Mucosa of rectum (tissue), 2 donors: ENCODE measurements at regions not wholly inside any gene's neighbourhood (a gene's known extent, or its start where the extent isn't known, plus 50 kb on each side); places are given as distances from the start of the nearest gene placed in this dataset.
"Not testable (repeated sequence)": the region's sequence is repeated elsewhere in the genome, so short reads cannot be mapped to it uniquely, and the experiment has no call there.

Experiments
- H3K27ac ChIP-seq, 2 donors: one replicate each; pipeline ENCODE4 v1.7.0; 2013; ENCODE audit warnings: inconsistent platforms in 2 of 2, low read depth in 2 of 2, low read length in 2 of 2
- H3K27me3 ChIP-seq, 2 donors: one replicate each; pipeline ENCODE4 v1.7.0; 2013; ENCODE audit warnings: low read length in 2 of 2; ENCODE audit not compliant: control insufficient read depth in 2 of 2, insufficient read depth in 2 of 2
- H3K36me3 ChIP-seq, 2 donors: one replicate each; pipeline ENCODE4 v1.7.0; 2013; ENCODE audit warnings: low read length in 2 of 2; ENCODE audit not compliant: control insufficient read depth in 2 of 2, insufficient read depth in 2 of 2
- H3K4me1 ChIP-seq, 2 donors: one replicate each; pipeline ENCODE4 v1.7.0; 2013; ENCODE audit warnings: low read length in 2 of 2, mild to moderate bottlenecking in 1 of 2; ENCODE audit not compliant: control insufficient read depth in 2 of 2, insufficient read depth in 2 of 2
- H3K4me3 ChIP-seq, 2 donors: one replicate each; pipeline ENCODE4 v1.7.0; 2013; ENCODE audit warnings: low read length in 2 of 2
- H3K9ac ChIP-seq, 2 donors: one replicate each; pipeline ENCODE4 v1.7.0; 2013; ENCODE audit warnings: low read length in 2 of 2, low read depth in 1 of 2, mild to moderate bottlenecking in 1 of 2
- H3K9me3 ChIP-seq, 2 donors: one replicate each; pipeline ENCODE4 v1.7.0; 2013; ENCODE audit warnings: low read length in 2 of 2; ENCODE audit not compliant: control insufficient read depth in 2 of 2
- donor health status: healthy.
- donor health status: Normal muscosa, but diverticular disease.

DNA sequence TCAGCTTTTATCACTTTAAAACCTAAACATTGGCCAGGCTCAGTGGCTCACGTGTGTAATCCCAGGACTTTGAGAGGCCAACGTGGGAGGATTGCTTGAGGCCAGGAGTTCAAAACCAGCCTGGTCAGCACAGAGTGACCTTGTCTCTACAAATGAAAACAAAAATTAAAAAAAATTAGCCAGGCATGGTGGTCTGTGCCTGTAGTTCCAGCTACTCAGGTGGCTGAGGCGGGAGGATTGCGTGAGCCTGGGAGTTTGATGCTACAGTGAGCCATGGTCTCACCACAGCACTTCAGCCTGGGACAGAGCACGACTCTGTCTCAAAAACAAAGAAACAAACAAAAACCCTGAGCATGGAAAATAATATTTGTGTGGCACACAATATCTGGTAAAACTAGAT lies 143.5 kb upstream of the HNRNPU start:
- H3K9ac ChIP-seq = no peak overlapping the region
- H3K27me3 ChIP-seq = no peaks in the 10 kb centered on the region
- H3K4me1 ChIP-seq = no peaks in the 10 kb centered on the region

DNA sequence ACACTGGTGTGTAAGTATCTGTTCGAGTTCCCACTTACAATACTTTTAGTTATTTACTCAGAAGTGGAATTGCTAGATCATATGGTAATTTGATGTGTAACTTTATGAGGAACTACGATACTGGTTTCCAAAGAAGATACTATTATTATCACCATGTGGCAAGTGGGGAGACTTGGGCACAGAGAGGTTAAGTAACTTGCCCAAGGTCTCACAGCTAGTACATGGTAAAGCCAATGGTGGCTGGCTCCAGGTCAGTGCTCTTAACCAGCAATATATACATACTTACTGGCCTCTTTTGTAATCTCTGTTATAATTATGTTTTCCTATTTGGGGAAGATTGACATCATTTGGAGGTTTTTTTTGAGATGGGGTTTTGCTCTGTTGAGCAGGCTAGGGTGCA lies 138.9 kb upstream of the HNRNPU start:
- Histone ChIP-seq H3K27me3 (no peaks in the 10 kb centered on the region), H3K9ac (no peak overlapping the region), H3K4me3 (no peak overlapping the region), H3K4me1 (no peaks in the 10 kb centered on the region), H3K27ac (no peak overlapping the region), H3K36me3 (no peaks in the 10 kb centered on the region), H3K9me3 (no peaks in the 10 kb centered on the region)

More for the DNA sequence above, 143.5 kb upstream of the HNRNPU start:
- Histone ChIP-seq H3K4me3 (no peak overlapping the region), H3K9me3 (no peaks in the 10 kb centered on the region), H3K36me3 (no peaks in the 10 kb centered on the region), H3K27ac (no peak overlapping the region)

DNA sequence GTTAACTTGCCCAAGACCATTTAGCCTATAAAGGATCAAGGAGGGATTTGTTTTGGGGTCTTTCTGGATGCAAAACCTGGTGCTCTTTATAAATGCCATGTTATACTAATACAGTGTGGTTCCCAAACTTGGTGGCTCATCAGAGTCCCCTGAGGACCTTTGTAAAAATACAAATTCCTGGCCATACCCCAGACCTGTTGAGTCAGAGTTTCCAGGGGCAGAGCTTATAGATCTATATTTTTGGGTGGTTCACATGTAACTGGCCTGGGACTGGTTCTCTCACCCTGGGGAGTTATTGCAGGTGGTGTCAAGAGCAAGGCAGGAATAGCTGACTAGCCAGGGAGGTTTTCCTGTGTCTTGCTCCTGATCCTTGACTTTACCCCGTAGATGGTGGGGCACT lies 136.9 kb upstream of the HNRNPU start:
- Histone ChIP-seq H3K27ac (no peak overlapping the region), H3K4me3 (no peak overlapping the region), H3K4me1 (no peaks in the 10 kb centered on the region), H3K27me3 (no peaks in the 10 kb centered on the region), H3K9ac (no peak overlapping the region), H3K9me3 (no peaks in the 10 kb centered on the region), H3K36me3 (no peaks in the 10 kb centered on the region)

DNA sequence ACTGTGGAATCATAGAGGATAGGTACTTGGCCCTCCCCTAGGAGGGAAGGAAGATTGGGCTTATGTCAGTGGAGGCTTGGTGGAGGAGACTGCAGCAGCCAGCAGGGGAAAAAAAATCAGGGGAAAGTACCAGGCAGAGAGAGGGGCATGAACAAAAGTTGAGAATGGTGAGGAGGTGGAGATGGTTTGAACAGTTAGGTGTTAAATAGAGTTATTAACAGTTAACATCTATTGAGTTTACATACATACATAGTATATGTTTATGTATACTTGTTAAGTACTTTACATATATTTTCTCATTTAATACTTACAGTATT lies 136.5 kb upstream of the HNRNPU start:
- Histone ChIP-seq H3K27me3 (no peaks in the 10 kb centered on the region), H3K9me3 (no peaks in the 10 kb centered on the region), H3K27ac (no peak overlapping the region), H3K4me3 (no peak overlapping the region), H3K4me1 (no peaks in the 10 kb centered on the region), H3K9ac (no peak overlapping the region), H3K36me3 (no peaks in the 10 kb centered on the region)

DNA sequence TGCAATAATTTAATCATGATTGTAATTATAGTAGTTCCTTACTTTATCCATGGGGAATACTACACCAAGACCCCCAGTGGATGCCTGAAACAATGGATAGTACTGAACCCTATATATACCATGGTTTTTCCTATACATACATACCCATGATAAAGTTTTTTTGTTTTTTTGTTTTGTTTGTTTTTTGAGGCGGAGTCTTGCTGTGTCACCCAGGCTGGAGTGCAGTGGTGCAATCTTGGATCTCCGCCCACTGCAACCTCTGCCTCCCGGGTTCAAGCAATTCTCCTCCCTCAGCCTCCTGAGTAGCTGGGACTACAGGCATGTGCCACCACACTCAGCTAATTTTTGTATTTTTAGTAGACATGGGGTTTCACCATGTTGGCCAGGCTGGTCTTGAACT lies 135.3 kb upstream of the HNRNPU start:
- H3K9ac ChIP-seq, H3K27me3 ChIP-seq, H3K27ac ChIP-seq, H3K9me3 ChIP-seq, H3K36me3 ChIP-seq, H3K4me3 ChIP-seq, H3K4me1 ChIP-seq: not testable (repeated sequence)

DNA sequence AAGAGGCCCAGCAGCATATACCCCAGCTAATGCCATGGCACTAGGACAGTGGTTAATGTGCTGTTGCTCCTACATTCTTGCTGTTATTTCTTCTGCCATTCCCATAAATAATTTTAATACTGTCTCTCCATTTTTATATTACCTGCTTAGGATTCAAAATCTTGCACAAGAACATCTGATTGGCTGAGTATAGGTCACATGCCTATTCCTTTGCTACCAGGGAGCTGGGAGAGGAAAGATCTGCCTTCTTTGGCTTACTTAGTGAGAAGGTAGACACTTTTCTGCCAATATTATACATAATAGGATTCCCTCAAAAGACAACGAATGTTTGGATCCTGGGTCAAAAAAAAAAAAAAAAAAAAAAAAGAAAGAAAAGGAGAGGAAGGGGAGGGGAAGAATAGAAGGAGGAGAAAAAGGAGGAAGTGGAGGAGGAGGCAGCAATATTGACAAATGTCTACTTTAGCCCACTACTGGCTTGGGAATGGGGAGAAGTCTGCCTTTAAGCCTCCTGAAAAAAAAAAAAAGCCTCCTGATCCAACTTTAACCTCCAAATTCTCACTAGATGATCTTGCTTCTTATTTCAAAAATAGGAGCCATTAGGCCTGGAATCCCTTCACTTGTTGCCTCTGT lies 134.5 kb upstream of the HNRNPU start:
- Histone ChIP-seq H3K27me3 (no peaks in the 10 kb centered on the region), H3K9ac (no peak overlapping the region), H3K4me3 (no peak overlapping the region)

DNA sequence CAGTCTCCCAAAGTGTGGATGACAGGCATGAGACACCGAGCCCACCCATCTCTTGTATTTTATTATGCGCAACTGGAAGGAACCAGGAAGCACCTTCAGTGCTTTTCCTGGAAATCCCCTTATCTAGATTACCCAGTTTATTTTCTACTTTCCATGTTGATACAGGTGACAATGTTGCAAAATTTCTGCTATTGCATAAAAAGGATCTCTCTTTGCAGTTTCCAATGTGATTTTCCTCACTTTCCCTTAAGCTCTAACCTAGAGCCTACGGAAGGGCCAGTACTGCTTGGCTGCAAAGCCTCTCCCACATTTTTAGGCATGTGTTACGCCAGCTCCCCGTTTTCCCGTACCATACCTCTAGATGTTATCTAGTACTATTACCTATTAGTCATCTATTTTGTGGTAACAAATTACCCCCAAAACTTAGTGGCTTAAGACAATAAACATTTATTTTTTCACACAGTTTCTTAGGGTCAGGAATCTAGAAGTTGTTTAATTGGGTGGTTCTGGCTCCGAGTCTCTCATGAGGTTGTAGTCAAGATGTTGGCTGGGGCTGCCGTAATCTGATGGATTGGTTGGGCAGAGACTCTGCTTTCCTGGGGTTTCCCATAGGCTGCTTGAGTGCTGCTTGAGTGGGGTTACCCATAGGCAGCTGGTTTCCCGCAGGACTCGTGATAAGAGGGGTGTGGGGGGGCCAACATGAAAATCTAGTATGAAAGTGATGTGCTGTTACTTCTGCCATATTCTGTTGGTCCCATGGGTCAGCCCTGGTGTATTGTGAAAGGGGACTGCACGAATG lies 131.5 kb upstream of the HNRNPU start:
- no peak overlapping the region for H3K4me3 ChIP-seq
- no peaks in the 10 kb centered on the region for H3K9me3 ChIP-seq
- no peaks in the 10 kb centered on the region for H3K27me3 ChIP-seq
- H3K4me1 ChIP-seq = no peaks in the 10 kb centered on the region
- H3K27ac ChIP-seq = no peak overlapping the region
- no peaks in the 10 kb centered on the region for H3K36me3 ChIP-seq
- no peak overlapping the region for H3K9ac ChIP-seq

More for the DNA sequence above, 134.5 kb upstream of the HNRNPU start:
- Histone ChIP-seq H3K9me3 (no peaks in the 10 kb centered on the region), H3K4me1 (no peaks in the 10 kb centered on the region), H3K27ac (no peak overlapping the region), H3K36me3 (no peaks in the 10 kb centered on the region)

DNA sequence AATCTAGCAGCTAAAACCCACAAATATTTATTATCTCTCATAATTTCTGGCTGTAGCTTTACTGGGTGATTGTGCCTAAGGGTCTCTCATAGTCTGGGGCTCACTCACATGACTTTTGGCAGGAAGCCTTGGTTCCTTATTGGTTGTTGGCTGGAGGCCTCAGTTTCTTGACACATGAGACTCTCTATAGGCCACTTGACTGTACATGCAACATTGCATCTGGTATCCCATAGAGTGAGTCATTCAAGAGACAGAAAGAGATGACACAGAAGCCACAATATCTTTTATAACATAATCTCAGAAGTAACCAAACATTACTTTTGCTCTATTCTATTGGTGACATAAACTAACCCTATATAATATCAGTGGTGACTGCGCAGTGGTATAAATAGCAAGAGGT lies 128.5 kb upstream of the HNRNPU start:
- Histone ChIP-seq H3K27me3 (no peaks in the 10 kb centered on the region), H3K9ac (no peak overlapping the region), H3K4me1 (no peaks in the 10 kb centered on the region), H3K36me3 (no peaks in the 10 kb centered on the region), H3K27ac (no peak overlapping the region), H3K9me3 (no peaks in the 10 kb centered on the region), H3K4me3 (no peak overlapping the region)

DNA sequence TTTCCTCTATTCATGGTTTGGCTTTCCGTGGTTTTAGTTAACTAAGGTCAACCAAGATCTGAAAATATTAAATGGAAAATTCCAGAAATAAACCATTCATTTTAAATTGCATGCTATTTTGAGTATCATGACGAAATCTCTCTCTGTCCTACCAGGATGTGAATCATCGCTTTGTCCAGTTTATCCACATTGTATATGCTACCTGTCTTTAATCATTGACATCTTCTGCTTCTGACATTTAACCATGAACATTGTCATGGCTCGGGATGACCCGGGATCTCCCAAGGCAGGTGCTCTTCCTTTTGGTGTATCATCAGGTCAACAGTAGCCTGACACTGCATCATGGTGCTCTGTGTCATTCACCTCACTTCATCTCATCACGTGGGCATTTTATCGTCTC lies 125.5 kb upstream of the HNRNPU start:
- Histone ChIP-seq H3K4me1 (no peaks in the 10 kb centered on the region), H3K27ac (no peak overlapping the region), H3K27me3 (no peaks in the 10 kb centered on the region), H3K9ac (no peak overlapping the region), H3K4me3 (no peak overlapping the region), H3K36me3 (no peaks in the 10 kb centered on the region), H3K9me3 (no peaks in the 10 kb centered on the region)

DNA sequence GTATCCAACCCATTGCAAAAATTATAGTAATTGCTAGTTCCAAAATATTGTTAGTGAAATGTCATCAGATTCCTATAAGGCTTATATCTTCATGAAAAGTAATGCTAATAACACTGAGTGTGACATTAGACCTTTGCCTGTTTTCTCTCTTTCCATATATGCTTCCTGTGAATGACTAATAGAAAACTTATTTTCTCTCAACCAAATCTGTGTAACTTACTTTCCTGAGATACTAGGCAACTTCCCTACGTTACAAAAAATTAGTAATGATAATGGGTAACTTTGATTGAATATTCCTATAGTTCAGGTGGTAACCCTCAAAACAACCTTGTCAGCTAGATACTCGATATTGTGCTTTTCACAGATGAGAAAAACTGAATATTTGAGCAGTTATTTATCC lies 124.2 kb upstream of the HNRNPU start:
- no peaks in the 10 kb centered on the region for H3K27me3 ChIP-seq
- no peak overlapping the region for H3K27ac ChIP-seq
- no peak overlapping the region for H3K4me3 ChIP-seq
- H3K9me3 ChIP-seq = no peaks in the 10 kb centered on the region
- no peak overlapping the region for H3K9ac ChIP-seq
- no peaks in the 10 kb centered on the region for H3K36me3 ChIP-seq
- no peaks in the 10 kb centered on the region for H3K4me1 ChIP-seq
